ENCODE measurements at regions not wholly inside any gene's neighbourhood (a gene's known extent, or its start where the extent isn't known, plus 50 kb on each side); places are given as distances from the start of the nearest gene placed in this dataset.
A peak's percentile ranks its signal among the peaks of the same experiment; 100 is the strongest.

DNA sequence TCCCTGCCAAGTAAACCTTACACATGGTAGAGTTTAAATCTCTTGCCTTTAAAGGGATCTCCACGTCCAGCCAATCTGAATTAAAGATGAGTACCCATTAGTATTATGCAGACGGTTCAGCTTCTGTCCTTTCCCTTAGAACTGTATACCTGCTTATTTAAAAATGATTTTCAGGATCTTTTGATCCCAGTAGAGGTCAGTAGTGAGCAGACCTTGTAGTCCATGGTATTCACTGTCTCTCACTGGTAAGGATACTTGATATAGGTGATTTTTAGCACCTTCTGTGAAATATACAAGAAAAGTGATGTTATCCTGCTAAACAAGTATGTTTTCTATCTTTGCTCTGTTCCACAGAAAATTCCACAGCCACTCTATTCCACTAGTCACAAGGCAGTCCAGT lies 1211.6 kb upstream of the ADGRL4 start:
- TF ChIP-seq, protein P1, sequence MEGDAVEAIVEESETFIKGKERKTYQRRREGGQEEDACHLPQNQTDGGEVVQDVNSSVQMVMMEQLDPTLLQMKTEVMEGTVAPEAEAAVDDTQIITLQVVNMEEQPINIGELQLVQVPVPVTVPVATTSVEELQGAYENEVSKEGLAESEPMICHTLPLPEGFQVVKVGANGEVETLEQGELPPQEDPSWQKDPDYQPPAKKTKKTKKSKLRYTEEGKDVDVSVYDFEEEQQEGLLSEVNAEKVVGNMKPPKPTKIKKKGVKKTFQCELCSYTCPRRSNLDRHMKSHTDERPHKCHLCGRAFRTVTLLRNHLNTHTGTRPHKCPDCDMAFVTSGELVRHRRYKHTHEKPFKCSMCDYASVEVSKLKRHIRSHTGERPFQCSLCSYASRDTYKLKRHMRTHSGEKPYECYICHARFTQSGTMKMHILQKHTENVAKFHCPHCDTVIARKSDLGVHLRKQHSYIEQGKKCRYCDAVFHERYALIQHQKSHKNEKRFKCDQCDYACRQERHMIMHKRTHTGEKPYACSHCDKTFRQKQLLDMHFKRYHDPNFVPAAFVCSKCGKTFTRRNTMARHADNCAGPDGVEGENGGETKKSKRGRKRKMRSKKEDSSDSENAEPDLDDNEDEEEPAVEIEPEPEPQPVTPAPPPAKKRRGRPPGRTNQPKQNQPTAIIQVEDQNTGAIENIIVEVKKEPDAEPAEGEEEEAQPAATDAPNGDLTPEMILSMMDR (IDR thresholded peaks at IDR 0.05; ENCODE audit: unreplicated experiment) = peak; percentile 69
- Mint-ChIP-seq H3K4me1 (ENCODE audit: low read depth) (peaks cover 6% of the 10 kb centered on the region), H3K9me3 (ENCODE audit: low read depth) (no peaks in the 10 kb centered on the region), H3K4me3 (ENCODE audit: low read depth) (no peak overlapping the region), H3K27me3 (no peaks in the 10 kb centered on the region), H3K27ac (no peak overlapping the region), H3K36me3 (ENCODE audit: insufficient read depth) (no peaks in the 10 kb centered on the region)
- no peak for DNase-seq (ENCODE audit: low spot score, unreplicated experiment)

DNA sequence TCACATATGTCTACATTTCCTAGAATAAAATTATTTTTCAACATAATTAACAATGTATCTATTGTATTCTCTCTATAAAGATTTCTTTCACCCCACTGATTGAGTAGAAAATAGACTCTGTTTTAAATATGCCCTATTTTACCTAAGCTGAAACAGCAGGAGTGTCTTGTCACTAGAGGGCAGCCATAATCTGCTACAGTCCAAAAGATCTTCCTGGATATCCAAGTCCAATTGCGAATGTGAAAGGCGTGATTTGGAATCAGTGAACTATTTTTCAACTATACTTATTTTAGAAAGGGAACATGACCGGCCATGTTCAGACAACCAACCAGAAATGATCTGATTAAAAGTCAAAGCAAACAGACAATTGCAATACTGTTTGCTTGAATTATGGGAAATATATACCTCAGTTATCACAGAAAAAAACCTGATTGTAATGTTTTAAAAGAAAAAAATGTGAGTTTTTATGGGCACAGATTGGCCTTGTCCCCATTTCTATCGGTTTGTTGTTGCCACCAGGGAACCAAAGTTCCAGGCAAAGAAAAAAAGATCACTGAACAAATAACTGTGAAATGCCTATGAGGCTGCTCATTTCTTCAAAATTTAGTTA lies 1211.0 kb upstream of the ADGRL4 start:
- Mint-ChIP-seq H3K36me3 (ENCODE audit: insufficient read depth) (no peaks in the 10 kb centered on the region), H3K27ac (no peak overlapping the region), H3K27me3 (no peaks in the 10 kb centered on the region), H3K9me3 (ENCODE audit: low read depth) (no peaks in the 10 kb centered on the region), H3K4me1 (ENCODE audit: low read depth) (peaks cover 6% of the 10 kb centered on the region), H3K4me3 (ENCODE audit: low read depth) (no peak overlapping the region)
- no peak for DNase-seq (ENCODE audit: low spot score, unreplicated experiment)
- TF ChIP-seq, protein P1 (IDR thresholded peaks at IDR 0.05; ENCODE audit: unreplicated experiment) = peak; percentile 63

DNA sequence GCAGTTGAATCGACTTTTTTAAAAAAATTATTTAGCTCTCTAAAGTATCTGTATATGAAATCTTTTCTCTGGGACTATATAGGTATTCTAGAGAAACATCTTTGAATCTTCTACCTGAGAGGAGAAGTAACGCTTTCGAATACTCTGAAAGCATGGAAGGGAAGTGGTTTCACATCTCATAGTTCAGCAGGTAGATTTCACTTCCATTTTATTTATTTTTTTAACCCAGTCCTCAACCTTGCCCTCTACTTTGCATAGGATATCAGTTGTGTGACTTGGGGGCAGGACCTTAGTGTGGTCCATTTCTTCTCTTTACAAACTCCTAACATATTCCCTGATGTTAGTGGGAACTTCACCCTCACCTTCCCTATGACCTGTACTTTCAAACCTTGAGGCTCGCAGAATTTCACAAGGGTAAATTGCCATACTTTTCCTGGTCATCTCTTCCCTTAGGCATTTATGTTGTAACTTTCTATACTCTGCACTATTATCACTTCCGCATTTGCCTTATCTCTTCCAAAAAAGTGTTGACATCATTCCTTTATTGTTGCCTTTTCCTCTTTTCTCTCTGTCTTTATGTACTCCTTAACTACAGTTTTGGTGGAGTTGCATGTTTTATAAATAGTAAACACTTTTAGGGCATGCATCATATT lies 1208.5 kb upstream of the ADGRL4 start:
- H3K9me3 Mint-ChIP-seq (ENCODE audit: low read depth) = no peaks in the 10 kb centered on the region

DNA sequence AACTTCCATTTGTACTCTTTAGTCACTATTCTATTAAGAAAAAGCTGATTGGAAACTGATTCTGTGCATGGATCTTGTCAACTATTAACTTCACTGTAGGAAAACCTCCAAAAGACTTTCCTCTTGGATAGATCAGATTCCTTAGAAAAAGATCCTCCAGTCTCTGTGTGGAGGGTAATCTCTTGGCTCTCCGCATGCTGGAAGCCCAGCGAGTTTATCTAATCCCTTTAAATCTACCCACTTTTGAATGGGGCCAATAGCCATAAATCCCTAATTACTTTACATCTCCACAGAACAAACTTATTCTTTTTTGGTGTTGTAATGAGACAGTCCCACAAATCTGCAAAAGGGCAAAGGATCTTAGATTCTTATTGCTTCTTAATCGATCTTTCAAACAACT lies 1206.4 kb upstream of the ADGRL4 start:
- no peak for DNase-seq (ENCODE audit: low spot score, unreplicated experiment)
- no peak overlapping the region for H3K4me3 Mint-ChIP-seq (ENCODE audit: low read depth)
- H3K9me3 Mint-ChIP-seq (ENCODE audit: low read depth) = no peaks in the 10 kb centered on the region
- no peaks in the 10 kb centered on the region for H3K36me3 Mint-ChIP-seq (ENCODE audit: insufficient read depth)
- no peaks in the 10 kb centered on the region for H3K27me3 Mint-ChIP-seq
- peaks cover 6% of the 10 kb centered on the region for H3K4me1 Mint-ChIP-seq (ENCODE audit: low read depth)
- TF ChIP-seq, protein P1 (IDR thresholded peaks at IDR 0.05; ENCODE audit: unreplicated experiment) = no peak
- H3K27ac Mint-ChIP-seq = no peak overlapping the region

More for the DNA sequence above, 1208.5 kb upstream of the ADGRL4 start:
- H3K4me1 Mint-ChIP-seq (ENCODE audit: low read depth) = peaks cover 6% of the 10 kb centered on the region
- no peaks in the 10 kb centered on the region for H3K36me3 Mint-ChIP-seq (ENCODE audit: insufficient read depth)
- DNase-seq (ENCODE audit: low spot score, unreplicated experiment) = no peak
- TF ChIP-seq, protein P1 (IDR thresholded peaks at IDR 0.05; ENCODE audit: unreplicated experiment) = no peak
- no peak overlapping the region for H3K4me3 Mint-ChIP-seq (ENCODE audit: low read depth)
- H3K27me3 Mint-ChIP-seq = no peaks in the 10 kb centered on the region
- H3K27ac Mint-ChIP-seq = no peak overlapping the region

DNA sequence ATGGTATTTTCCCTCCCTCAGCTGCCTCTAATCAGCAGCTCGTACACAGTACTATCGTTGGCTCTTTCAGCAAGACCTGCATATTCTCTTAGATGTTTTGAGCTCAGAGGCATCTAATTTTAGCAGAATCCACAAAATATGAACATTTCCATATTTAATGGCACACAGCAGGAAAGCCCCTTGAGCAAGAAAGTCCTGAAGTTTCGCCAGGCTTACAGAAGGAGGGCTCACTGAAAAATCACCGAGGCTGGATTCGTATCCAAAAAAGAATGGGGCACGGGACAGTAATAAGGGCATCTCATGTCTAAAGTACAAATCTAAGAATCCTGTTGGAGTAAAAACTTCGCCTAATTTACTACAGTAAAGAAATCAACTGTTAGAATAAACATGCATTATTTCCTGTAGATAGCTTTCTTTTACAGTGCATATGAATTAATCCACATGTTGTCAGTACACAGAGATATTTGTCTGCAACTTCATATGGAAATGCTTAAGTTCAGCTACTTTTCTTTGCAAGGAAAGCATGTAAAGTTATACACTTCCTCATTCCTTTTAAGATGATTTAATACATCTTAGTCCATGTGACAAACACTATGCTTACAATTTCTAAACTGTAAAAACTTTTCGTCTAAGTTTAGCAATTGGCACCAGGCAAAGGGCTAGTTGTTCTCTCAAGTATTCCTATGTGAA lies 1205.3 kb upstream of the ADGRL4 start:
- Mint-ChIP-seq H3K36me3 (ENCODE audit: insufficient read depth) (no peaks in the 10 kb centered on the region), H3K9me3 (ENCODE audit: low read depth) (no peaks in the 10 kb centered on the region), H3K4me3 (ENCODE audit: low read depth) (no peak overlapping the region), H3K27ac (no peak overlapping the region), H3K27me3 (no peaks in the 10 kb centered on the region), H3K4me1 (ENCODE audit: low read depth) (peaks cover 6% of the 10 kb centered on the region)
- TF ChIP-seq, protein P1 (IDR thresholded peaks at IDR 0.05; ENCODE audit: unreplicated experiment) = no peak
- DNase-seq (ENCODE audit: low spot score, unreplicated experiment) = no peak
